ENCODE measurements at regions not wholly inside any gene's neighbourhood (a gene's known extent, or its start where the extent isn't known, plus 50 kb on each side); places are given as distances from the start of the nearest gene placed in this dataset.

- Histone ChIP-seq H3K9me3 (ENCODE audit: low read length) (no peaks in the 10 kb centered on the region), H3K36me3 (ENCODE audit: insufficient read depth, low read length) (no peaks in the 10 kb centered on the region), H3K4me2 (ENCODE audit: low read length) (no peak overlapping the region), H3K27ac (ENCODE audit: low read length) (no peak overlapping the region), H3K9ac (ENCODE audit: low read length) (no peak overlapping the region), H3K79me2 (replicated peaks; ENCODE audit: insufficient read depth, low read length) (no peaks in the 10 kb centered on the region), H2AFZ (ENCODE audit: low read depth, low read length) (no peak overlapping the region), H3K9me2 (ENCODE audit: insufficient read depth, low read length) (no peaks in the 10 kb centered on the region), H4K20me1 (ENCODE audit: insufficient read depth) (no peaks in the 10 kb centered on the region), H3K4me3 (ENCODE audit: low read length) (no peak overlapping the region), H3K27me3 (ENCODE audit: insufficient read depth, low read depth, low read length) (no peaks in the 10 kb centered on the region), H3F3A (ENCODE audit: insufficient read depth, low read length, poor library complexity, severe bottlenecking) (no peaks in the 10 kb centered on the region)
- TF ChIP-seq EZH2 (IDR thresholded peaks at IDR 0.05; ENCODE audit: borderline replicate concordance, insufficient read depth, low read length, poor library complexity, severe bottlenecking), result no peak
- TF ChIP-seq MXI1 (conservative IDR thresholded peaks at IDR 0.05; ENCODE audit: poor library complexity, severe bottlenecking), result no peak
- no peak for TF ChIP-seq REST (IDR thresholded peaks at IDR 0.05; ENCODE audit: borderline replicate concordance)
- no peak for TF ChIP-seq CTCF (IDR thresholded peaks at IDR 0.05; ENCODE audit: poor library complexity, severe bottlenecking)
- no peak for TF ChIP-seq EP300 (conservative IDR thresholded peaks at IDR 0.05; ENCODE audit: poor library complexity, severe bottlenecking)
- TF ChIP-seq TAF1 (IDR thresholded peaks at IDR 0.05; ENCODE audit: low read depth), result no peak
- TF ChIP-seq RAD21 (conservative IDR thresholded peaks at IDR 0.05), result no peak
- no peak for TF ChIP-seq POLR2AphosphoS5 (IDR thresholded peaks at IDR 0.05)
- no peak for TF ChIP-seq SMC3 (conservative IDR thresholded peaks at IDR 0.05; ENCODE audit: poor library complexity)
These were observed 734.3 kb downstream of the SEMA5A start for GRCh38 chr5:8811581-8811980.

- Histone ChIP-seq H3K36me3 (ENCODE audit: insufficient read depth, low read length) (no peaks in the 10 kb centered on the region), H3K9me3 (ENCODE audit: low read length) (no peaks in the 10 kb centered on the region), H3K79me2 (replicated peaks; ENCODE audit: insufficient read depth, low read length) (no peaks in the 10 kb centered on the region), H4K20me1 (ENCODE audit: insufficient read depth) (no peaks in the 10 kb centered on the region), H3F3A (ENCODE audit: insufficient read depth, low read length, poor library complexity, severe bottlenecking) (no peaks in the 10 kb centered on the region), H3K4me2 (ENCODE audit: low read length) (no peak overlapping the region), H3K9ac (ENCODE audit: low read length) (no peak overlapping the region), H3K9me2 (ENCODE audit: insufficient read depth, low read length) (no peaks in the 10 kb centered on the region), H3K27ac (ENCODE audit: low read length) (no peak overlapping the region), H2AFZ (ENCODE audit: low read depth, low read length) (no peak overlapping the region), H3K4me3 (ENCODE audit: low read length) (no peak overlapping the region), H3K27me3 (ENCODE audit: insufficient read depth, low read depth, low read length) (no peaks in the 10 kb centered on the region)
- TF ChIP-seq TAF1 (IDR thresholded peaks at IDR 0.05; ENCODE audit: low read depth) (no peak), POLR2AphosphoS5 (IDR thresholded peaks at IDR 0.05) (no peak), EZH2 (IDR thresholded peaks at IDR 0.05; ENCODE audit: borderline replicate concordance, insufficient read depth, low read length, poor library complexity, severe bottlenecking) (no peak), CTCF (IDR thresholded peaks at IDR 0.05; ENCODE audit: poor library complexity, severe bottlenecking) (no peak), MXI1 (conservative IDR thresholded peaks at IDR 0.05; ENCODE audit: poor library complexity, severe bottlenecking) (no peak), REST (IDR thresholded peaks at IDR 0.05; ENCODE audit: borderline replicate concordance) (no peak), RAD21 (conservative IDR thresholded peaks at IDR 0.05) (no peak), EP300 (conservative IDR thresholded peaks at IDR 0.05; ENCODE audit: poor library complexity, severe bottlenecking) (no peak), SMC3 (conservative IDR thresholded peaks at IDR 0.05; ENCODE audit: poor library complexity) (no peak)
These were observed 732.7 kb downstream of the SEMA5A start for GRCh38 chr5:8813180-8813579.

Measured in neural cell (in vitro differentiated cells).